ENCODE measurements at regions not wholly inside any gene's neighbourhood (a gene's known extent, or its start where the extent isn't known, plus 50 kb on each side); places are given as distances from the start of the nearest gene placed in this dataset.

DNA sequence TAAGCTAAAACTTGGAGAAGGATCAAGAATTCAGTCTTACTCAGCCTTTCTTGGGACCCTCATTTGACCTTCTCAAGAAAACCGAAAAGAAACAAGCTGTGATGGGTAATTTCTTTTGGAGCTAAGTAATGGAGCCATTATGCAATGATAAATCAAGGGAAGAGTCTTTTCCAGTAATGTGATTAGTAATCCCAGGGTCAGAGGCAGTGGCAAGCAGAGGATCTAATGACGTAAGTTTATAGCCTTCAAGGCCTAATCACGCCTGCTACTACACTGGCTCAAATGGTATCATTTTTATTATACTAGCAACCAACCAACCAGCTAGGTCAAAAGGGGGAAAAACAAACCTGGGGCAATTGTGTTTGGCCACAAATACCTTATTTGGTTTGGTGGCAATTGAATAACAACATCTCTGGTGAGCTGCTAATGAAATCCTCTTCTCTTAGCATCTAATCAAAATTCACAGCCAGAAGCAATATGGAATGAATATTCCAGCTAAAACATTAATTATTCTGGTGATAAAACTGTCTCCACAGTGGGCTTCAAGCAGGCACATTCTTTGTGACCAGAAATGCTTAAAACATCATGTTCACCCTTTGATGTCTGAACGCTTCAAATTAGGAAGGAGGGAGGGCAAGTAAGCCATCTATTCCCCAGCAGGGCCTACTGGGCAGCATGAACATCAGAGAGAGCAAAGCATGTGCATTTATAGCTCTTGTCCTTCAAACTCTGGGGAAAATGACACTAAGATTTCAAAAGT lies 114.9 kb upstream of the SULT1C3 start:
- TF ChIP-seq, protein P1, sequence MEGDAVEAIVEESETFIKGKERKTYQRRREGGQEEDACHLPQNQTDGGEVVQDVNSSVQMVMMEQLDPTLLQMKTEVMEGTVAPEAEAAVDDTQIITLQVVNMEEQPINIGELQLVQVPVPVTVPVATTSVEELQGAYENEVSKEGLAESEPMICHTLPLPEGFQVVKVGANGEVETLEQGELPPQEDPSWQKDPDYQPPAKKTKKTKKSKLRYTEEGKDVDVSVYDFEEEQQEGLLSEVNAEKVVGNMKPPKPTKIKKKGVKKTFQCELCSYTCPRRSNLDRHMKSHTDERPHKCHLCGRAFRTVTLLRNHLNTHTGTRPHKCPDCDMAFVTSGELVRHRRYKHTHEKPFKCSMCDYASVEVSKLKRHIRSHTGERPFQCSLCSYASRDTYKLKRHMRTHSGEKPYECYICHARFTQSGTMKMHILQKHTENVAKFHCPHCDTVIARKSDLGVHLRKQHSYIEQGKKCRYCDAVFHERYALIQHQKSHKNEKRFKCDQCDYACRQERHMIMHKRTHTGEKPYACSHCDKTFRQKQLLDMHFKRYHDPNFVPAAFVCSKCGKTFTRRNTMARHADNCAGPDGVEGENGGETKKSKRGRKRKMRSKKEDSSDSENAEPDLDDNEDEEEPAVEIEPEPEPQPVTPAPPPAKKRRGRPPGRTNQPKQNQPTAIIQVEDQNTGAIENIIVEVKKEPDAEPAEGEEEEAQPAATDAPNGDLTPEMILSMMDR (IDR thresholded peaks at IDR 0.05), result no peak
- no peak for TF ChIP-seq POLR2A (IDR thresholded peaks at IDR 0.05)

Measured in uterus (tissue), 2 donors.